ENCODE measurements at regions not wholly inside any gene's neighbourhood (a gene's known extent, or its start where the extent isn't known, plus 50 kb on each side); places are given as distances from the start of the nearest gene placed in this dataset.

DNA sequence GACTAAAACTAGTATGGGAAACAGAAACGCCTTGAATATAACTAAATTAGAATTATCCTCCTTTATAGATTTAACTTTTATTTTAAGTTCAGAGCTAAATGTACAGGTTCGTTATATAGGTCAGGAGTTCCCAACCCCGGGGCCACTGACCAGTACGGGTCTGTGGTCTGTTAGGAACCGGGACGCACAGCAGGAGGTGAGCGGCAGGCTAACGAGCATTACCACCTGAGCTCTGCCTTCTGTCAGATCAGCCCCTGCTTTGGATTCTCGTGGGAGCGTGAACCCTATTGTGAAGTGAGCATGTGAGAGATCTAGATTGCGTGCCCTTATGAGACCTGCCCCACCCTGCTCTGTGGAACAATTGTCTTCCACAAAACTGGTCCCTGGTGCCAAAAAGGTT is 51.0 kb downstream of the FAT4 start:
- no peaks in the 10 kb centered on the region; the same call in 1 of the 2 replicates for H3K9me2 ChIP-seq (replicated peaks; ENCODE audit: control insufficient read depth, low read length)
- H3K27ac ChIP-seq (ENCODE audit: low read depth, low read length), result no peak overlapping the region
- no peaks in the 10 kb centered on the region for H4K20me1 ChIP-seq (ENCODE audit: control insufficient read depth, insufficient read depth, low read depth, low read length)
- no peaks in the 10 kb centered on the region for H3K4me1 ChIP-seq (ENCODE audit: control insufficient read depth, low read length)
- no peak overlapping the region for H3K4me3 ChIP-seq (ENCODE audit: low read length)
- no peaks in the 10 kb centered on the region for H3K36me3 ChIP-seq (ENCODE audit: control insufficient read depth, low read length)
- no peaks in the 10 kb centered on the region for H3K27me3 ChIP-seq (ENCODE audit: control insufficient read depth, low read length)
- H3K9me3 ChIP-seq (ENCODE audit: control insufficient read depth, insufficient read depth, low read length), result no peaks in the 10 kb centered on the region
- no peak for TF ChIP-seq EZH2phosphoT487 (IDR thresholded peaks at IDR 0.05; ENCODE audit: borderline replicate concordance, low read length)
- TF ChIP-seq, protein P1, sequence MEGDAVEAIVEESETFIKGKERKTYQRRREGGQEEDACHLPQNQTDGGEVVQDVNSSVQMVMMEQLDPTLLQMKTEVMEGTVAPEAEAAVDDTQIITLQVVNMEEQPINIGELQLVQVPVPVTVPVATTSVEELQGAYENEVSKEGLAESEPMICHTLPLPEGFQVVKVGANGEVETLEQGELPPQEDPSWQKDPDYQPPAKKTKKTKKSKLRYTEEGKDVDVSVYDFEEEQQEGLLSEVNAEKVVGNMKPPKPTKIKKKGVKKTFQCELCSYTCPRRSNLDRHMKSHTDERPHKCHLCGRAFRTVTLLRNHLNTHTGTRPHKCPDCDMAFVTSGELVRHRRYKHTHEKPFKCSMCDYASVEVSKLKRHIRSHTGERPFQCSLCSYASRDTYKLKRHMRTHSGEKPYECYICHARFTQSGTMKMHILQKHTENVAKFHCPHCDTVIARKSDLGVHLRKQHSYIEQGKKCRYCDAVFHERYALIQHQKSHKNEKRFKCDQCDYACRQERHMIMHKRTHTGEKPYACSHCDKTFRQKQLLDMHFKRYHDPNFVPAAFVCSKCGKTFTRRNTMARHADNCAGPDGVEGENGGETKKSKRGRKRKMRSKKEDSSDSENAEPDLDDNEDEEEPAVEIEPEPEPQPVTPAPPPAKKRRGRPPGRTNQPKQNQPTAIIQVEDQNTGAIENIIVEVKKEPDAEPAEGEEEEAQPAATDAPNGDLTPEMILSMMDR (IDR thresholded peaks at IDR 0.05; ENCODE audit: low read depth, low read length, poor library complexity, severe bottlenecking), result no peak
- H3K4me2 ChIP-seq (ENCODE audit: low read length), result no peak overlapping the region
- H3K79me2 ChIP-seq (ENCODE audit: control insufficient read depth, low read length), result no peaks in the 10 kb centered on the region
- no peaks in the 10 kb centered on the region for H3F3A ChIP-seq (ENCODE audit: control insufficient read depth, insufficient read depth)

DNA sequence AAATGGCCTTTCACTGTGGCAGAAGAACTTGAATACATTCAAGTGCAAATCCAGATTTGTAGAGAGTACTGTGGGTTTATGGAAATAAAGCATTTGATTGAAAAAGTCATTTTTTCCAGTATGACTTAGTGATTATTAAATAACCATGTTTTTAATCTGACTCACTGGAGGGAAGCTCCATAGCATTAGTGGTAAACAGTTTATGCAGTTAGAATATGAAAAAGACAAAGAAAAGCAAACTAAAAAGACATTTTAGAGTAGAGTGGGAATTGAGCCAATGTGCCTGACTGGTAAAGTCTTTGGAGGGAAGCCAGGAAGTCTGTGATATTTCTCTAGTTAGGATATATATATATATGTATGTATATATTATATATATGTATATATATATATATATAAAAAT is 53.4 kb downstream of the FAT4 start:
- H3K79me2 ChIP-seq (ENCODE audit: control insufficient read depth, low read length), result no peaks in the 10 kb centered on the region
- H4K20me1 ChIP-seq (ENCODE audit: control insufficient read depth, insufficient read depth, low read depth, low read length), result no peaks in the 10 kb centered on the region
- H3K4me2 ChIP-seq (ENCODE audit: low read length), result no peak overlapping the region
- no peaks in the 10 kb centered on the region for H3K4me1 ChIP-seq (ENCODE audit: control insufficient read depth, low read length)
- TF ChIP-seq, protein P1 (IDR thresholded peaks at IDR 0.05; ENCODE audit: low read depth, low read length, poor library complexity, severe bottlenecking), result no peak
- no peak for TF ChIP-seq EZH2phosphoT487 (IDR thresholded peaks at IDR 0.05; ENCODE audit: borderline replicate concordance, low read length)
- H3F3A ChIP-seq (ENCODE audit: control insufficient read depth, insufficient read depth), result no peaks in the 10 kb centered on the region
- H3K27me3 ChIP-seq (ENCODE audit: control insufficient read depth, low read length), result no peaks in the 10 kb centered on the region
- no peaks in the 10 kb centered on the region; the same call in 1 of the 2 replicates for H3K9me2 ChIP-seq (replicated peaks; ENCODE audit: control insufficient read depth, low read length)
- no peaks in the 10 kb centered on the region for H3K9me3 ChIP-seq (ENCODE audit: control insufficient read depth, insufficient read depth, low read length)
- H3K4me3 ChIP-seq (ENCODE audit: low read length), result no peak overlapping the region
- no peak overlapping the region for H3K27ac ChIP-seq (ENCODE audit: low read depth, low read length)
- no peaks in the 10 kb centered on the region for H3K36me3 ChIP-seq (ENCODE audit: control insufficient read depth, low read length)

DNA sequence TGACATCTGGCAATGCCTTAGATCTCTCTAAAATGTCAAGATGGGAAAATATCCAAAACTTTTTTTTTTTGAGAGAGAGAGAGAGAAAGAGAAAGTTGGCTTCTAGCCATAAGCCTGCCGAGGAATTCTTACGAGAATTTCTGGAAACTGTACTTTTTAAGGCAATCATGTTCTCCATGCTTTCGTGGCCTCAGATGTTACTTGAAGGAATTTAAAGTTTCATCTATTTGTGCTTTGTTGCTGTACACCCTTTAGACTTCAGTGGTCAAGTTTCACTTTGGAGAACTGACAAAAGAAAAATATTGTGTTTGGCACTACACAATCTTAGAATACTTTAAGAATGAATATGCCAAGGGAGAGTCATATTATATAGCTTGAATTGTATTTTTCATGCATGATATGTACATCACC is 53.9 kb downstream of the FAT4 start:
- Histone ChIP-seq H3K27ac (ENCODE audit: low read depth, low read length) (no peak overlapping the region), H3K9me3 (ENCODE audit: control insufficient read depth, insufficient read depth, low read length) (no peaks in the 10 kb centered on the region), H3K4me2 (ENCODE audit: low read length) (no peak overlapping the region), H3K9me2 (replicated peaks; ENCODE audit: control insufficient read depth, low read length) (no peaks in the 10 kb centered on the region; the same call in 1 of the 2 replicates), H3K4me1 (ENCODE audit: control insufficient read depth, low read length) (no peaks in the 10 kb centered on the region), H3F3A (ENCODE audit: control insufficient read depth, insufficient read depth) (no peaks in the 10 kb centered on the region), H3K4me3 (ENCODE audit: low read length) (no peak overlapping the region), H4K20me1 (ENCODE audit: control insufficient read depth, insufficient read depth, low read depth, low read length) (no peaks in the 10 kb centered on the region), H3K27me3 (ENCODE audit: control insufficient read depth, low read length) (no peaks in the 10 kb centered on the region), H3K36me3 (ENCODE audit: control insufficient read depth, low read length) (no peaks in the 10 kb centered on the region), H3K79me2 (ENCODE audit: control insufficient read depth, low read length) (no peaks in the 10 kb centered on the region)
- TF ChIP-seq, protein P1 (IDR thresholded peaks at IDR 0.05; ENCODE audit: low read depth, low read length, poor library complexity, severe bottlenecking), result no peak
- no peak for TF ChIP-seq EZH2phosphoT487 (IDR thresholded peaks at IDR 0.05; ENCODE audit: borderline replicate concordance, low read length)
